ENCODE measurements at regions not wholly inside any gene's neighbourhood (a gene's known extent, or its start where the extent isn't known, plus 50 kb on each side); places are given as distances from the start of the nearest gene placed in this dataset.

DNA sequence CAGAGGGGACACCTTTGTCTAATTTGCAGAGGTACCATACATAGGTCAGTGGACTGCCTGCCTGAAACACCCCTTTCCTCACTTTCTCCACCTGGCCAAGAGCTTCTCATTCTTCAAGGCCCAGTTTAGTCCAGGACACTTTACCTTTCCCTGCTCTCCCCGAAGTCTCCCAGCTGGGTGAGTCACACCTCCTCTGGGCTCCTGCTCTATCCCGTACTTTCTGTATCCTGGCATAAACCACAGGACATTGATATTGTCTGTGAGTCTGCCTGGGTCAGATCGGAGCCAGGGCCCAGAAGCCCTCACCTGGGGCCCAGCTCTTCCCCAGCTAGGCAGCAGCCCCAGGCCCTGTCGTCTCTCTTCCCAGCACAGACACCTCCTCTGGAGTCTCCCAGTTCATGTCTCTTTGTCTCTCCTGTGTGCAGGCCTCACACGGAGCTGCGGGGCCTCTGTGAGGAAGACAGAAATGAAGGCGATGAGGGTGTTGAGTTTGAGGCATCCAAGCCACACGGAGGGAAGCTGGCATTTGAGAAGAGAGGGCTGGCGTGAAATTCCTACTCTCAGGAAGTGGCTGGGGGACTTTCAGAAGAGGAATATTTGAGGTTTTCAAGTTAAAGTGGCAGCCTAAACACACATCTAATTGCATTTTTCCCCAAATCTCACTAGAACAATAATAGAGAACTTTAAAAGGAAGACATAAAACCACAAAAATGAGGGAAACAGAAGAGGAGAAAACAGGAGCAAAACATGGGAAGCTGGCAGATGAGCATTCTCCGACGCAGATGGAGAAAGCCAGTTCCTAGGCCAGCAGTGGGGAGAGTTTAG lies 79.6 kb upstream of the LAPTM4A start:
- Histone ChIP-seq H3K27ac (no peak overlapping the region), H3K79me2 (ENCODE audit: insufficient read depth, low read depth) (no peaks in the 10 kb centered on the region), H3K4me3 (IDR thresholded peaks at IDR 0.05; ENCODE audit: insufficient read depth, low read depth, low read length) (no peak overlapping the region), H4K20me1 (ENCODE audit: insufficient read depth) (no peaks in the 10 kb centered on the region), H3K9ac (no peak overlapping the region), H3K4me1 (ENCODE audit: low read depth, poor library complexity, severe bottlenecking) (peaks cover 26% of the 10 kb centered on the region), H3K27me3 (ENCODE audit: insufficient read depth, low read depth) (no peaks in the 10 kb centered on the region), H2AFZ (ENCODE audit: low read depth) (no peak overlapping the region), H3K36me3 (ENCODE audit: insufficient read depth) (no peaks in the 10 kb centered on the region), H3K4me2 (no peak overlapping the region)
- TF ChIP-seq, protein P1, sequence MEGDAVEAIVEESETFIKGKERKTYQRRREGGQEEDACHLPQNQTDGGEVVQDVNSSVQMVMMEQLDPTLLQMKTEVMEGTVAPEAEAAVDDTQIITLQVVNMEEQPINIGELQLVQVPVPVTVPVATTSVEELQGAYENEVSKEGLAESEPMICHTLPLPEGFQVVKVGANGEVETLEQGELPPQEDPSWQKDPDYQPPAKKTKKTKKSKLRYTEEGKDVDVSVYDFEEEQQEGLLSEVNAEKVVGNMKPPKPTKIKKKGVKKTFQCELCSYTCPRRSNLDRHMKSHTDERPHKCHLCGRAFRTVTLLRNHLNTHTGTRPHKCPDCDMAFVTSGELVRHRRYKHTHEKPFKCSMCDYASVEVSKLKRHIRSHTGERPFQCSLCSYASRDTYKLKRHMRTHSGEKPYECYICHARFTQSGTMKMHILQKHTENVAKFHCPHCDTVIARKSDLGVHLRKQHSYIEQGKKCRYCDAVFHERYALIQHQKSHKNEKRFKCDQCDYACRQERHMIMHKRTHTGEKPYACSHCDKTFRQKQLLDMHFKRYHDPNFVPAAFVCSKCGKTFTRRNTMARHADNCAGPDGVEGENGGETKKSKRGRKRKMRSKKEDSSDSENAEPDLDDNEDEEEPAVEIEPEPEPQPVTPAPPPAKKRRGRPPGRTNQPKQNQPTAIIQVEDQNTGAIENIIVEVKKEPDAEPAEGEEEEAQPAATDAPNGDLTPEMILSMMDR (conservative IDR thresholded peaks at IDR 0.05; ENCODE audit: low read depth, low read length), result no peak

DNA sequence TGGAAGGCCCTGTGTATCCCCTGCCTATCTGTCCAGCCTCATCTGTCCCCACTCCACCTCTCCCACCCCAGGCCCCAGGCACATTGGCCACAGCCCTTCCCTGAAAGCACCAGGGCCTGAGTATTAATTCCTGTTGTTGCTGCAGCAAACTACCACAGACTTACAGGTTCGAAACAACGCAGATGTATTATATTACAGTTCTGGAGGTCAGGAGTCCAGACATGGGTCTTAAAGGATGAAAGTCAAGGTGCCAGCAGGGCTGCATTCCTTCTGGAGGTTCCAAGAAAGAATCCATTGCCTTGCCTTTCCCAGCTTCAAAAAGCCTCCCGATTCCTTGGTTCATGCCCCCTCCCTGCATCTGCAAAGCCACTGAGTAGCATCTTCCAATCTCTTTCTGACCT lies 78.7 kb upstream of the LAPTM4A start:
- no peak overlapping the region for H2AFZ ChIP-seq (ENCODE audit: low read depth)
- no peaks in the 10 kb centered on the region for H3K36me3 ChIP-seq (ENCODE audit: insufficient read depth)
- peaks cover 18% of the 10 kb centered on the region for H3K4me1 ChIP-seq (ENCODE audit: low read depth, poor library complexity, severe bottlenecking)
- TF ChIP-seq, protein P1 (conservative IDR thresholded peaks at IDR 0.05; ENCODE audit: low read depth, low read length), result no peak
- H3K79me2 ChIP-seq (ENCODE audit: insufficient read depth, low read depth), result no peaks in the 10 kb centered on the region
- no peak overlapping the region for H3K27ac ChIP-seq
- H3K4me2 ChIP-seq, result no peak overlapping the region
- no peaks in the 10 kb centered on the region for H3K27me3 ChIP-seq (ENCODE audit: insufficient read depth, low read depth)
- H4K20me1 ChIP-seq (ENCODE audit: insufficient read depth), result no peaks in the 10 kb centered on the region
- no peak overlapping the region for H3K9ac ChIP-seq
- H3K4me3 ChIP-seq (IDR thresholded peaks at IDR 0.05; ENCODE audit: insufficient read depth, low read depth, low read length), result no peak overlapping the region

DNA sequence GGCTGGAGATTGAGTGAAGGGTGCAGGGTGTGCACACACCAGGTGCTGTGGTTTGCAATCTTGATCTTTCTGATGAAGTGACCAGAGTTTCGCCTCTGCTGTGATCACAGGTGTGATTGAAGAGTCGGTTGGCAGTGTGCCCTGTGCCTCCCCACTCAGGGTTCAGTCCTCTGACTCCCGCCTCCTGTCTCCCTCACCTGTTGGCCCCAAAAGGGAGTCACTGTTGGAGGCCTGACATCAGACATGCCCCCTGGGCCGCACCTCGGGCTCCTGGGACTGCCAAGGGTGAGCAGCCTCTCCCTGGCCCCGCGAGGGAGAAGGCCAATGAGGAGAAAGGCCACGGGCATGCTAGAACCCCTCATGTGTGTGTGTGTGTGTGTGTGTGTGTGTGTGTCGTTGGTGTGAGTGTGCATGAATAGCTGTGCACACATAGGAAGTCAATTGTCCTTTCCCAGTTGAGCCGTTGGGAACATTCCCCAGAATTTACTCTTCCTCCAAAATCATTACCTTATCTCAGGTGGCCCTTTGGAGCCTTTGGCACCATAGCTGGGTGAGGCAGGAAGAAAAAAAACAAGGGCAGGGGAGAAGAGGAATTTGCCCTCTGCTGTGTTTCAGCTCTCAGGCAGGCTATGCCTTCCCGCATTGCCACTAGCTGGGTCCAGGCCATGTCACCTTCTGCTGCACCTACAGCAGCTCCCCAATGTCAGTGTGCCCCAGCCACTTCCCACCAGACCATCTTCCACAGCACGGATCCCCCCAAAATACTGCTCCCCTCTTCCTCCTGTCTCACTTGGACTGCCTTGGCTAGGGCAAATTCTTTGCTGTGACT lies 78.1 kb upstream of the LAPTM4A start:
- Histone ChIP-seq H3K9ac (no peak overlapping the region), H3K4me3 (IDR thresholded peaks at IDR 0.05; ENCODE audit: insufficient read depth, low read depth, low read length) (no peak overlapping the region), H3K36me3 (ENCODE audit: insufficient read depth) (no peaks in the 10 kb centered on the region), H3K27ac (no peak overlapping the region), H3K4me2 (no peak overlapping the region), H4K20me1 (ENCODE audit: insufficient read depth) (no peaks in the 10 kb centered on the region), H3K27me3 (ENCODE audit: insufficient read depth, low read depth) (no peaks in the 10 kb centered on the region), H3K79me2 (ENCODE audit: insufficient read depth, low read depth) (no peaks in the 10 kb centered on the region), H3K4me1 (ENCODE audit: low read depth, poor library complexity, severe bottlenecking) (peaks cover 18% of the 10 kb centered on the region), H2AFZ (ENCODE audit: low read depth) (no peak overlapping the region)
- TF ChIP-seq, protein P1 (conservative IDR thresholded peaks at IDR 0.05; ENCODE audit: low read depth, low read length), result no peak

DNA sequence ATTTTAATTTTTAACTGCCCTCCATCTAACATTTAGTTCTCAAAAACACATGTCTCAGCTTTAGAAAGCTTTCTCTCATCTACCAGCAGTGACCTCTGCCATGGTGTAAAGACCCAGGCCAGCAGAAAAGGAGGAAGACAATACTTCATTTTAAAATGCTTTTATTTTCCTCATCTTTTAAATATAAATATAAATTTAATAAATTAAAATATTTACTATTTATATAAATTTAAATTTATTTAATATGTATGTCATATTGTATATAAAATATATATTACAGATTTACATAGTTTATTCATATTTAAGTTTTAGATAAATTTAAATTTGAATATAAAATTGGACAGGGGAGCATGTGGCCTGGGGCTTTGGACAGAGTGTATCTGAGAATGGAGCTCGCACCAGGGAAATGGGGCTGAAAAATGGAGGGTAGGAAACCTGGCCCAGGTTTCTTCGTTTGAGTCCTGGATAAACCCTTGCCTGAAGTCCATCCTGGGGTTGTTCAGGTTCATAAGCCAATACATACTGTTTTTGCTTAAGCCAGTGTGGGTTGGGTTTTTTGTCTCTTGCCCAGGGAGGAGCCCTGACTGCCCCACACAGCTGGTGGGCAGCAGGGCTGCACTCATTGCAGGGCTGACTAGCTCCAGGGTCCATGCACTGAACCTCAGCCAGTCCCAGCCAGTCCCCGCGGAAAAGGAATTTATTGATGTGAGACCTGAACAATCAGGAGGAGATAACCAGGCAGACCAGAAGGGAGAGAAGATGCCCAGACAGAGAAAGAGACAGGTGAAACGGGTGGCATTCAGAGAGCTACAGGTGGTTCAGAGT lies 77.3 kb upstream of the LAPTM4A start:
- Histone ChIP-seq H3K4me3 (IDR thresholded peaks at IDR 0.05; ENCODE audit: insufficient read depth, low read depth, low read length) (no peak overlapping the region), H3K27ac (no peak overlapping the region), H3K4me2 (no peak overlapping the region), H3K27me3 (ENCODE audit: insufficient read depth, low read depth) (no peaks in the 10 kb centered on the region), H2AFZ (ENCODE audit: low read depth) (no peak overlapping the region), H4K20me1 (ENCODE audit: insufficient read depth) (no peaks in the 10 kb centered on the region), H3K79me2 (ENCODE audit: insufficient read depth, low read depth) (no peaks in the 10 kb centered on the region), H3K4me1 (ENCODE audit: low read depth, poor library complexity, severe bottlenecking) (peaks cover 18% of the 10 kb centered on the region), H3K36me3 (ENCODE audit: insufficient read depth) (no peaks in the 10 kb centered on the region), H3K9ac (no peak overlapping the region)
- TF ChIP-seq, protein P1 (conservative IDR thresholded peaks at IDR 0.05; ENCODE audit: low read depth, low read length), result no peak
